CD4-positive, alpha-beta T cell treated with Interleukin-15 for 1 hour (primary cell): ENCODE measurements at regions not wholly inside any gene's neighbourhood (a gene's known extent, or its start where the extent isn't known, plus 50 kb on each side); places are given as distances from the start of the nearest gene placed in this dataset.
"Not testable (repeated sequence)": the region's sequence is repeated elsewhere in the genome, so short reads cannot be mapped to it uniquely, and the experiment has no call there.

Source experiments
- DNase-seq: peaks from one replicate; pipeline ENCODE4 v3.0.0-alpha.2; 2020

- DNase-seq, result no peak
Observed at GRCh38 chr7:81473236-81473635, 296.6 kb downstream of the HGF start.

GRCh38 chr7:81470724-81471379, 299.0 kb downstream of the HGF start:
- DNase-seq, result no peak

- DNase-seq, result no peak
Observed at GRCh38 chr7:81469869-81470723, 299.8 kb downstream of the HGF start.

- no peak for DNase-seq
Observed at GRCh38 chr7:81469153-81469868, 300.5 kb downstream of the HGF start.

- DNase-seq, result no peak
Observed at GRCh38 chr7:81468526-81468925, 301.3 kb downstream of the HGF start.

GRCh38 chr7:81467964-81468363, 301.9 kb downstream of the HGF start:
- DNase-seq, result no peak

GRCh38 chr7:81462672-81463071, 307.2 kb downstream of the HGF start:
- no peak for DNase-seq

GRCh38 chr7:81460250-81461045, 309.4 kb downstream of the HGF start:
- no peak for DNase-seq

- DNase-seq, result no peak
Observed at GRCh38 chr7:81459485-81459884, 310.4 kb downstream of the HGF start.

- DNase-seq, result no peak
Observed at GRCh38 chr7:81457852-81458522, 311.9 kb downstream of the HGF start.

- DNase-seq, result not testable (repeated sequence)
Observed at GRCh38 chr7:81453770-81454169, 316.1 kb downstream of the HGF start.

GRCh38 chr7:81449105-81449504, 320.7 kb downstream of the HGF start:
- DNase-seq, result no peak

- no peak for DNase-seq
Observed at GRCh38 chr7:81447351-81447952, 322.4 kb downstream of the HGF start.

- no peak for DNase-seq
Observed at GRCh38 chr7:81446212-81446611, 323.6 kb downstream of the HGF start.

GRCh38 chr7:81445462-81445861, 324.4 kb downstream of the HGF start:
- DNase-seq, result no peak

- DNase-seq, result no peak
Observed at GRCh38 chr7:81441750-81442149, 328.1 kb downstream of the HGF start.

GRCh38 chr7:81439591-81439990, 330.3 kb downstream of the HGF start:
- DNase-seq, result no peak

- not testable (repeated sequence) for DNase-seq
Observed at GRCh38 chr7:81437160-81437559, 332.7 kb downstream of the HGF start.

GRCh38 chr7:81433692-81434331, 336.0 kb downstream of the HGF start:
- no peak for DNase-seq

GRCh38 chr7:81433206-81433605, 336.6 kb downstream of the HGF start:
- no peak for DNase-seq

- no peak for DNase-seq
Observed at GRCh38 chr7:81430761-81431160, 339.1 kb downstream of the HGF start.
